ENCODE measurements at regions not wholly inside any gene's neighbourhood (a gene's known extent, or its start where the extent isn't known, plus 50 kb on each side); places are given as distances from the start of the nearest gene placed in this dataset.

- DNase-seq (ENCODE audit: low read depth, low spot score): no peak
These were observed 77.3 kb upstream of the UBAC2 start for GRCh38 chr13:99123101-99124045.

- no peak for DNase-seq (ENCODE audit: low read depth, low spot score)
These were observed 76.6 kb upstream of the UBAC2 start for GRCh38 chr13:99124046-99124400.

GRCh38 chr13:99124794-99125316, 75.8 kb upstream of the UBAC2 start:
- no peak for DNase-seq (ENCODE audit: low read depth, low spot score)

- no peak for DNase-seq (ENCODE audit: low read depth, low spot score)
These were observed 75.2 kb upstream of the UBAC2 start for GRCh38 chr13:99125326-99125915.

- no peak for DNase-seq (ENCODE audit: low read depth, low spot score)
These were observed 73.8 kb upstream of the UBAC2 start for GRCh38 chr13:99126821-99127220.

- DNase-seq (ENCODE audit: low read depth, low spot score): no peak
These were observed 71.6 kb upstream of the UBAC2 start for GRCh38 chr13:99129050-99129449.

GRCh38 chr13:99129951-99130350, 70.7 kb upstream of the UBAC2 start:
- no peak for DNase-seq (ENCODE audit: low read depth, low spot score)

- DNase-seq (ENCODE audit: low read depth, low spot score): no peak
These were observed 69.2 kb upstream of the UBAC2 start for GRCh38 chr13:99131410-99131809.

GRCh38 chr13:99132295-99132835, 68.3 kb upstream of the UBAC2 start:
- no peak for DNase-seq (ENCODE audit: low read depth, low spot score)

GRCh38 chr13:99133230-99133629, 67.4 kb upstream of the UBAC2 start:
- no peak for DNase-seq (ENCODE audit: low read depth, low spot score)

GRCh38 chr13:99133848-99134247, 66.8 kb upstream of the UBAC2 start:
- DNase-seq (ENCODE audit: low read depth, low spot score): no peak

- DNase-seq (ENCODE audit: low read depth, low spot score): no peak
These were observed 65.1 kb upstream of the UBAC2 start for GRCh38 chr13:99135591-99135990.

GRCh38 chr13:99136427-99136954, 64.2 kb upstream of the UBAC2 start:
- no peak for DNase-seq (ENCODE audit: low read depth, low spot score)

GRCh38 chr13:99140831-99141230, 59.8 kb upstream of the UBAC2 start:
- DNase-seq (ENCODE audit: low read depth, low spot score): no peak

GRCh38 chr13:99143904-99144303, 56.8 kb upstream of the UBAC2 start:
- no peak for DNase-seq (ENCODE audit: low read depth, low spot score)

- DNase-seq (ENCODE audit: low read depth, low spot score): no peak
These were observed 56.3 kb upstream of the UBAC2 start for GRCh38 chr13:99144306-99144705.

- no peak for DNase-seq (ENCODE audit: low read depth, low spot score)
These were observed 55.2 kb upstream of the UBAC2 start for GRCh38 chr13:99145461-99145860.

- DNase-seq (ENCODE audit: low read depth, low spot score): peak; percentile 37
These were observed 49.9 kb upstream of the UBAC2 start for GRCh38 chr13:99150575-99151361.
